ENCODE measurements at regions not wholly inside any gene's neighbourhood (a gene's known extent, or its start where the extent isn't known, plus 50 kb on each side); places are given as distances from the start of the nearest gene placed in this dataset.

DNA sequence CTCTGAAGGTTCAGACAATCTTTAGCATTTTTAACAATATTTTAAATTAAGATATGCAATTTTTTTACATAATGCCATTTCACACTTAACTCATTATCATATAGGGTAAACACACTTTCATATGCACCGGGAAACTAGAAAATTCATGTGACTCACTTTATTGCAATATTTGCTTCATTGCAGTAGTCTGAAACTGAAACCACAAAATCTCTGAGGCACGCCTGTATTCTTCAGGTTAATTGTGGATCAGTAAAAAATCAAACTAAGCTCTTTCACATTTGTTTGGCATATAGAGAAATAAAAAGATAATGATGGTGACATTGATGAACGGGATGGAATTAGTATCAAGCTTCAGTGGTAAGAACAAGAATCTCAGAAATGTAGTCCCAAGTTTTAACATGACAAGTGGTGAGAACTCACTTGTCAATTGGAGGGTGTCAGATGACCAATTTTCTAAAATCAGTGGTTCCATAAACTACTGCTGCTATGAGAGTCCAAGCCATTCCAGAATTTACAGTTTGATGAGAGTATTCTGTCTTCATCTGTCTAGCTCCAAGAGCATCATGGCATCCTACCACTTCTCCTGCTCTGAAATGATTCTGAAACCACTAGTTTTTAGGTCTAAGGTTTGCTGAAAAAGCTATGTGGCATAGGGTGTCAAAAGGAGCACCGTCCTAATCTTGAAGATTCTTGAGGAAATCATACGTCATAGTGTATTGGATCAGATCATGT lies 281.0 kb downstream of the PTPRC start:
- Histone ChIP-seq H3K36me3 (ENCODE audit: control insufficient read depth in 4 of 4, insufficient read depth in 4 of 4, low read length in 4 of 4) (no peaks in the 10 kb centered on the region), H3K4me1 (ENCODE audit: control insufficient read depth in 5 of 5, insufficient read depth in 5 of 5, low read length in 5 of 5) (peaks cover 0 to 6% (median 5%) of the 10 kb centered on the region in 5 donors), H3K9me3 (ENCODE audit: control insufficient read depth in 4 of 4, insufficient read depth in 3 of 4, low read length in 3 of 4) (no peaks in the 10 kb centered on the region), H3K4me3 (no peak overlapping the region), H3K27ac (ENCODE audit: low read depth in 1 of 2, low read length in 1 of 2) (no peak overlapping the region), H3K27me3 (ENCODE audit: control insufficient read depth in 3 of 3, insufficient read depth in 3 of 3, low read length in 2 of 3) (no peaks in the 10 kb centered on the region), H3K9ac (ENCODE audit: insufficient read depth in 1 of 2, low read length in 2 of 2) (no peak overlapping the region)
- no peak for DNase-seq
- TF ChIP-seq, protein P1, sequence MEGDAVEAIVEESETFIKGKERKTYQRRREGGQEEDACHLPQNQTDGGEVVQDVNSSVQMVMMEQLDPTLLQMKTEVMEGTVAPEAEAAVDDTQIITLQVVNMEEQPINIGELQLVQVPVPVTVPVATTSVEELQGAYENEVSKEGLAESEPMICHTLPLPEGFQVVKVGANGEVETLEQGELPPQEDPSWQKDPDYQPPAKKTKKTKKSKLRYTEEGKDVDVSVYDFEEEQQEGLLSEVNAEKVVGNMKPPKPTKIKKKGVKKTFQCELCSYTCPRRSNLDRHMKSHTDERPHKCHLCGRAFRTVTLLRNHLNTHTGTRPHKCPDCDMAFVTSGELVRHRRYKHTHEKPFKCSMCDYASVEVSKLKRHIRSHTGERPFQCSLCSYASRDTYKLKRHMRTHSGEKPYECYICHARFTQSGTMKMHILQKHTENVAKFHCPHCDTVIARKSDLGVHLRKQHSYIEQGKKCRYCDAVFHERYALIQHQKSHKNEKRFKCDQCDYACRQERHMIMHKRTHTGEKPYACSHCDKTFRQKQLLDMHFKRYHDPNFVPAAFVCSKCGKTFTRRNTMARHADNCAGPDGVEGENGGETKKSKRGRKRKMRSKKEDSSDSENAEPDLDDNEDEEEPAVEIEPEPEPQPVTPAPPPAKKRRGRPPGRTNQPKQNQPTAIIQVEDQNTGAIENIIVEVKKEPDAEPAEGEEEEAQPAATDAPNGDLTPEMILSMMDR (IDR thresholded peaks at IDR 0.05; ENCODE audit: control extremely low read depth, extremely low read depth) = no peak
- 64 to 65% methylated on average over 5 of the region's 5 CpGs for WGBS, 2 donors
- ATAC-seq (ENCODE audit: insufficient read depth, low FRiP score) = no peak

DNA sequence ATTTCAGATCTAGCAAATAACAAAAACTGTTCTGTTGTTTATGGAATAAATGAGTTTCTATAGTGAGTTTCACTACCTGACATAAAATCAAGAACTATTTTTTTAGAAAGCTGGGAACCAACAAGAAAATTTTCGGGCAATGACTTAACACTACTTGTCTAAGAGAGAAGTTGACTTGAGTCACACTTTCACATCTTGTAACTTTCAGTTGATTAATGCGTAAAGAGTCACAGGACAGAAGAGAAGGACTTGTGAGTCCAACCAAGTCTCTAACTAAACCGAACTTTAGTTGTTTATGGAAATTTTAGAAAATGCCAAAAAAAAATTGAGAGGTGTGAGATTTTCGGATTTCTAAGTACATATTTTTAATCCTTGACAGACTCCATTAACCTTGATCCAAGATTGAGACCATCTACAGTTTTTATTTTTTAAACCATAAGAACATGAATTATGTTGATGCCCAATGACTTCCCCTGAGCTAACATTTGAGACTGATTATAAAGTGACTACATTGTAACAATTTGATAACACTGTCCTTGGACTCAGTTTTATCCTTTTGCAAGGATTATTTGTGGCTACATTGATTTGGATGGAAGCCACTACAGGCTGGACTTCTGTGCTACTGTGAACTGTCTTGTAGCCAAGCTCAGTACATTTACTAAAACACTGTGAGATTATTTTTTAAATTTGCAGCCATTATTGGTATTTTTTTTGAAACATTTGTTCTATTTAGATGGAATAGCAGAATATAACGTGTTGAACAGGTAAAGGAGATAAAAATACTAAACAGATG lies 284.0 kb downstream of the PTPRC start:
- DNase-seq = no peak
- H3K27me3 ChIP-seq (ENCODE audit: control insufficient read depth in 3 of 3, insufficient read depth in 3 of 3, low read length in 2 of 3) = no peaks in the 10 kb centered on the region
- H3K9ac ChIP-seq (ENCODE audit: insufficient read depth in 1 of 2, low read length in 2 of 2) = no peak overlapping the region
- no peak overlapping the region for H3K27ac ChIP-seq (ENCODE audit: low read depth in 1 of 2, low read length in 1 of 2)
- WGBS, 2 donors = 77 to 83% methylated on average over 5 of the region's 5 CpGs
- H3K9me3 ChIP-seq (ENCODE audit: control insufficient read depth in 4 of 4, insufficient read depth in 3 of 4, low read length in 3 of 4) = no peaks in the 10 kb centered on the region
- H3K4me3 ChIP-seq = no peak overlapping the region
- TF ChIP-seq, protein P1 (IDR thresholded peaks at IDR 0.05; ENCODE audit: control extremely low read depth, extremely low read depth) = no peak
- no peaks in the 10 kb centered on the region for H3K36me3 ChIP-seq (ENCODE audit: control insufficient read depth in 4 of 4, insufficient read depth in 4 of 4, low read length in 4 of 4)
- no peak for ATAC-seq (ENCODE audit: insufficient read depth, low FRiP score)
- H3K4me1 ChIP-seq (ENCODE audit: control insufficient read depth in 5 of 5, insufficient read depth in 5 of 5, low read length in 5 of 5) = peaks cover 0 to 5% (median under 1%) of the 10 kb centered on the region in 5 donors

DNA sequence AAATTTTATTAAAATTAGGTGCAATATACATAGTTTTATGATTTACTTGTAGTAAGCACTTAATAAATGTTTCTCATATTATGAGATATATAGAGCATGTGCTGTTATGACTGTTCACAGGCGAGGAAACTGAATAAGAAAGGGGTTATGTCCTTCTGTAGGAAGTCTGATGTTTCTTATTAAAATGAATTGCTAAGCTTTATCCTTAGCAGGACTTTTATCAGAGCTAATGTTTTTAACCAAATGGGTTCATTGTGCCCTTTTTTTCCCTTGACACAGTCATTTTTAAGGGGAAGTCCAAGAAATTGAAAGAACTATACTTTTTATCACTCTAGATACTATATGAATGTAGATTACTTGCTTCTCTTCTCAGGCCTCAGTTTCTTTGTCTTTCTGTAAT lies 285.2 kb downstream of the PTPRC start:
- Histone ChIP-seq H3K4me1 (ENCODE audit: control insufficient read depth in 5 of 5, insufficient read depth in 5 of 5, low read length in 5 of 5) (peaks cover 0 to 4% (median under 1%) of the 10 kb centered on the region in 5 donors), H3K36me3 (ENCODE audit: control insufficient read depth in 4 of 4, insufficient read depth in 4 of 4, low read length in 4 of 4) (no peaks in the 10 kb centered on the region), H3K9me3 (ENCODE audit: control insufficient read depth in 4 of 4, insufficient read depth in 3 of 4, low read length in 3 of 4) (no peaks in the 10 kb centered on the region), H3K27me3 (ENCODE audit: control insufficient read depth in 3 of 3, insufficient read depth in 3 of 3, low read length in 2 of 3) (no peaks in the 10 kb centered on the region), H3K27ac (ENCODE audit: low read depth in 1 of 2, low read length in 1 of 2) (no peak overlapping the region), H3K9ac (ENCODE audit: insufficient read depth in 1 of 2, low read length in 2 of 2) (no peak overlapping the region), H3K4me3 (no peak overlapping the region)
- ATAC-seq (ENCODE audit: insufficient read depth, low FRiP score) (no peak), DNase-seq (no peak)
- TF ChIP-seq, protein P1 (IDR thresholded peaks at IDR 0.05; ENCODE audit: control extremely low read depth, extremely low read depth) = no peak
- 88 to 92% methylated on average over 1 of the region's 1 CpG for WGBS, 2 donors

Measured in lung (tissue), 11 donors.